Pancreas (tissue), 10 donors: ENCODE measurements at regions not wholly inside any gene's neighbourhood (a gene's known extent, or its start where the extent isn't known, plus 50 kb on each side); places are given as distances from the start of the nearest gene placed in this dataset.

ENCODE experiments used
- ATAC-seq, 4 donors: fragments of 200-7000 bp; cut with Tn5 transposase; one replicate each; pipeline versions ENCODE4 v1.8.0 to v1.9.1; 2020; ENCODE audit warnings: mild to moderate bottlenecking in 4 of 4, moderate library complexity in 4 of 4
- DNase-seq, 6 donors: peaks; one replicate each; pipeline ENCODE4 v3.0.0-alpha.2; 2020
- FAIRE-seq: peaks from 2 replicates; lab custom pipeline; 2012; peaks lifted over from hg19 to GRCh38; lab: Jason Lieb, UNC
- H3K27ac ChIP-seq, 4 donors: fragments of 200-600 bp; sonication (generic); 1 replicate in 3 of 4; 2 replicates in 1 of 4; pipeline versions ENCODE4 v1.5.0 to v1.8.0; 2020
- H3K27me3 ChIP-seq, 4 donors: fragments of 200-600 bp; one replicate each; pipeline ENCODE4 v1.8.0; 2021
- H3K36me3 ChIP-seq, 3 donors: fragments of 200-600 bp; sonication (generic) in 1 of 3; one replicate each; pipeline versions ENCODE4 v1.5.0 to v1.8.0; 2020 to 2021
- H3K4me1 ChIP-seq, 3 donors: fragments of 200-600 bp; one replicate each; pipeline ENCODE4 v1.8.0; 2021
- H3K4me3 ChIP-seq, 4 donors: fragments of 200-600 bp; sonication (generic) in 2 of 4; one replicate each; pipeline versions ENCODE4 v1.5.0 to v1.8.0; 2020 to 2021
- H3K9me3 ChIP-seq, 4 donors: fragments of 200-600 bp; one replicate each; pipeline ENCODE4 v1.8.0; 2021
- WGBS, 2 donors: extraction: QIAGEN DNeasy Blood & Tissue Kit; methylation state at CpG; one replicate each; pipeline ENCODE4 v1.1.7; 2013; 5-methylcytosine and 5-hydroxymethylcytosine counted together
- intact Hi-C, 3 donors: fragments of 100-400 bp; cut with DNase I; formaldehyde crosslinking; loops; one replicate each; pipeline versions ENCODE4 v1.11.1 to v1.14.2; 2022
- TF ChIP-seq, protein P1 (sequence below), 4 donors: fragments of 200-600 bp; sonication (generic) in 3 of 4; IDR thresholded peaks; one replicate each; pipeline versions ENCODE4 v1.5.0 to v1.8.0; 2021; ENCODE audit warnings: antibody characterized with exemption in 4 of 4
- donor health status: healthy with polysubstance abuse.
- donor health status: DM: no; HTN: no; CAD: no; lungs with moderate emphysema.
- donor health status: DM: no; HTN: no; CAD: no.
- donor health status: control.
- donor health status: control.
- donor health status: Bipolar disorder and iron deficiency.
- donor health status: DM: yes; HTN: yes; CAD: no.
- donor health status: DM: no; HTN: no; CAD: no.
- donor health status: DM: no; HTN: no; CAD: no.
- donor health status: DM: yes; HTN: yes; CAD: no.

DNA sequence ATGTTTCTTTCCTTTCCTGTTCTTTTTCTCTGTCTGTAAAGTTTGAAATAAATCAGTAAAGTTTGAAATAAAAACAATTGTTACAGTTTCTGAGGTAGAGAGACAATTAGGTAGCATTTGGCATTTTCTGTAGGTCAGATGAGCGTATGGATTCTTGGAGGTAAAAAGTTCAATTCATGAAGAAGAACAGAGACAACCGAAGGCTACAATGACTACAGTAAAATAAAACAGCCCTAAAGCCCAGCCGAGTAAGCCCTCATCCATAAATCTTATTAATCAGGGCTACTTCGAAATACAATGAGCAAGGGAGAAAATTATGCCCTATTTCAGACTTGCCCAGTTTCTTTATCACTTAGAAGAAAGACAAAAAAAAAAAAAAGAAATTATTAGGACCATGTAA lies 941.9 kb upstream of the SLC10A2 start:
- FAIRE-seq: no peak
- 72 to 81% methylated on average over 4 of the region's 4 CpGs for WGBS, 2 donors
- Histone ChIP-seq H3K9me3 (no peaks in the 10 kb centered on the region), H3K36me3 (no peaks in the 10 kb centered on the region), H3K4me1 (no peaks in the 10 kb centered on the region), H3K27ac (no peak overlapping the region), H3K4me3 (no peak overlapping the region), H3K27me3 (peaks cover 0 to 3% (median 0%) of the 10 kb centered on the region in 4 donors)
- intact Hi-C loops: no loop called here
- TF ChIP-seq, protein P1, sequence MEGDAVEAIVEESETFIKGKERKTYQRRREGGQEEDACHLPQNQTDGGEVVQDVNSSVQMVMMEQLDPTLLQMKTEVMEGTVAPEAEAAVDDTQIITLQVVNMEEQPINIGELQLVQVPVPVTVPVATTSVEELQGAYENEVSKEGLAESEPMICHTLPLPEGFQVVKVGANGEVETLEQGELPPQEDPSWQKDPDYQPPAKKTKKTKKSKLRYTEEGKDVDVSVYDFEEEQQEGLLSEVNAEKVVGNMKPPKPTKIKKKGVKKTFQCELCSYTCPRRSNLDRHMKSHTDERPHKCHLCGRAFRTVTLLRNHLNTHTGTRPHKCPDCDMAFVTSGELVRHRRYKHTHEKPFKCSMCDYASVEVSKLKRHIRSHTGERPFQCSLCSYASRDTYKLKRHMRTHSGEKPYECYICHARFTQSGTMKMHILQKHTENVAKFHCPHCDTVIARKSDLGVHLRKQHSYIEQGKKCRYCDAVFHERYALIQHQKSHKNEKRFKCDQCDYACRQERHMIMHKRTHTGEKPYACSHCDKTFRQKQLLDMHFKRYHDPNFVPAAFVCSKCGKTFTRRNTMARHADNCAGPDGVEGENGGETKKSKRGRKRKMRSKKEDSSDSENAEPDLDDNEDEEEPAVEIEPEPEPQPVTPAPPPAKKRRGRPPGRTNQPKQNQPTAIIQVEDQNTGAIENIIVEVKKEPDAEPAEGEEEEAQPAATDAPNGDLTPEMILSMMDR (IDR thresholded peaks at IDR 0.05): no peak
- no peak for ATAC-seq
- DNase-seq: no peak

DNA sequence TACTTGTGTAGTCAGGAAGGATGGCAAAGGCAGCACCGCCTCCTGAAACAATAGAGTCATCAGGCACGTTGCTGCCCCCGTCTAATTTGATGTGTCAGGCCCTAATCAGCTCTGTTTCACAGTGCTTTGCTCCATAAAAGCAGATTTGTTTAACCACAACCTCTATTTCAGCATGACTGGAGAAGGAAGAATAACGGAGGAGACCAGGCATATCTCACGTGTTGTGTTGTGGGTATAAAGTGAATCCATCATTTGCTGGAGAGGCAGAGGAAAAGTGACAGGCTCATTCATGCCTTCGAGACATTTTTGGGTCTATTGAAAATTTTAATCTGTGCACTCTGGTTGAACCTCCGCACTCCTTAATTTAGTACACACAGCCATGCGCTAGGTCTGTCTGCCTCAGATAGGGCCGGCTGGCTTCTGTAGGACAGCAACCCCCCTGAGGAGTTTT lies 940.4 kb upstream of the SLC10A2 start:
- Histone ChIP-seq H3K4me1 (no peaks in the 10 kb centered on the region), H3K36me3 (no peaks in the 10 kb centered on the region), H3K27me3 (peaks cover 0 to 3% (median 0%) of the 10 kb centered on the region in 4 donors), H3K9me3 (no peaks in the 10 kb centered on the region), H3K4me3 (no peak overlapping the region), H3K27ac (no peak overlapping the region)
- DNase-seq: no peak
- no peak for ATAC-seq
- WGBS, 2 donors: 81 to 89% methylated on average over 9 of the region's 9 CpGs
- FAIRE-seq: no peak
- intact Hi-C loops: no loop called here
- TF ChIP-seq, protein P1 (IDR thresholded peaks at IDR 0.05): no peak

DNA sequence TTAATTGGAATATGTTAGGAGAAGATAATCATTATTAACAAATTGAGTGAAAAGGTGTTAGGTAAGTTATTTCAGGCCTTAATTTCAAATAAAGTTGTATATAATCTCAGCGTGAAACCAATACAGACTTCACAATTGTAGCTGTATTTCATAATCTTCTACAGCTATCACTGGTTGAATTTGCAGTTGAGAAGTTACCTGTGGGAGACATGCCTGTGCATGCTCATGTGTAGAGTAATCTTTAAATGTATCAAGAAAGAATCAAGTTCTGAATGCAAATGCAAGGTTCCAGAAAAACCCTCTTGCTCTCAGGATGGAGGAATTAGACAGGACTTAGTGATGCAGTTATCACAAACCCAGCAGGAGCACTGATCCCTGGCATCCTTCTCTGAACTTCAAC lies 938.4 kb upstream of the SLC10A2 start:
- H3K4me3 ChIP-seq: no peak overlapping the region
- no peaks in the 10 kb centered on the region for H3K36me3 ChIP-seq
- H3K4me1 ChIP-seq: no peaks in the 10 kb centered on the region
- no peak overlapping the region for H3K27ac ChIP-seq
- DNase-seq: no peak
- H3K9me3 ChIP-seq: no peaks in the 10 kb centered on the region
- WGBS, 2 donors: 69 to 88% methylated on average over 1 of the region's 1 CpG
- H3K27me3 ChIP-seq: peaks cover 0 to 3% (median 0%) of the 10 kb centered on the region in 4 donors
- intact Hi-C loops: no loop called here
- no peak for FAIRE-seq
- TF ChIP-seq, protein P1 (IDR thresholded peaks at IDR 0.05): no peak
- ATAC-seq: no peak

DNA sequence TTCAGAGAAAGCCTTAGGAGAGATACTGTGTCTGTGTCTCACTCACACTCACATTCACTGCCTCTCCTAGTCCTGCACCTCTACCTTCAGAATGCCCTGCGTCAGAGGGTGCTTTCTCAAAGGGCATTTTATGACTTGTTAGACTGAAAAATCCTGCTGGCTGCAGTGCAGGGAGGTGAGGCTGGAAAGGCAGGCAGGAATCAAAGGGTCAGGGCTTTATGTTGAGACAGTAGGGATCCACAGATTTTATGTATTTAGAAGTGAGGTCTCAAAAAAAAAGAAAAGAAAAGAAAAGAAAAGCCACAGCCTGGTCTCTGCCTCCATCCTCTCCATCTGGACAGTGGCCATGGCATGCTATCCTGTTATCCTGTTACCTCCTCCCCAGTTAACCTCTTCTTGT lies 936.0 kb upstream of the SLC10A2 start:
- FAIRE-seq (no peak), ATAC-seq (no peak), DNase-seq (no peak)
- TF ChIP-seq, protein P1 (IDR thresholded peaks at IDR 0.05): no peak
- WGBS, 2 donors: 42 to 44% methylated on average over 1 of the region's 1 CpG
- peaks cover 0 to 5% (median 0%) of the 10 kb centered on the region in 4 donors for H3K27me3 ChIP-seq
- H3K4me1 ChIP-seq: no peaks in the 10 kb centered on the region
- H3K9me3 ChIP-seq: no peaks in the 10 kb centered on the region
- intact Hi-C loops: no loop called here
- H3K36me3 ChIP-seq: no peaks in the 10 kb centered on the region
- no peak overlapping the region for H3K27ac ChIP-seq
- H3K4me3 ChIP-seq: no peak overlapping the region

DNA sequence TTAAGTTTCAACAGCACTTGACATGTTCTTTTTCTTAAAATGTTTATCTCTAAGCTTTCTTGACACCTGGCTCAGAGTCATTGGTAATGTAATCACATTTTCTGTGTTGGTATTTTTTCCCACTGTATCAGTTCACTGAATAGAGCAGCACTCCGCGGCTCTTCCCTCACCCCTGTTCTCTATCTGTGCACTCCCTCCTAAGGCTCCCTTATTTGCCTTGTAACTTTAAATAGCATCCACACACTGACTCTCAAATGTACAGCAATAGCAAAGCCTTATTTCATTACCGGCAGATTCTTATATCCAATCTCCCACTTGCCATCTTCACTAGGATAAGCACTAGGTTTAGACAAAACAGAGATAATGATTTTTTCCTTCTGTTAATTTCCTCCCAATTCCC lies 935.5 kb upstream of the SLC10A2 start:
- WGBS, 2 donors: 47 to 54% methylated on average over 3 of the region's 3 CpGs
- ATAC-seq (no peak), DNase-seq (no peak), FAIRE-seq (no peak)
- H3K36me3 ChIP-seq: no peaks in the 10 kb centered on the region
- H3K9me3 ChIP-seq: no peaks in the 10 kb centered on the region
- no peaks in the 10 kb centered on the region for H3K4me1 ChIP-seq
- intact Hi-C loops: no loop called here
- no peak overlapping the region for H3K27ac ChIP-seq
- H3K4me3 ChIP-seq: no peak overlapping the region
- H3K27me3 ChIP-seq: peaks cover 0 to 5% (median 0%) of the 10 kb centered on the region in 4 donors
- TF ChIP-seq, protein P1 (IDR thresholded peaks at IDR 0.05): no peak
